Liver (tissue), 8 donors: ENCODE measurements at regions not wholly inside any gene's neighbourhood (a gene's known extent, or its start where the extent isn't known, plus 50 kb on each side); places are given as distances from the start of the nearest gene placed in this dataset.

Source experiments
- DNase-seq: peaks from one replicate; pipeline ENCODE4 v3.0.0-alpha.2; 2017; ENCODE audit warnings: low spot score
- H3K27ac ChIP-seq, 2 donors: one replicate each; pipeline ENCODE4 v1.7.0; 2013; ENCODE audit warnings: inconsistent platforms in 2 of 2, low read length in 2 of 2, control low read depth in 1 of 2, low read depth in 1 of 2, mild to moderate bottlenecking in 1 of 2
- H3K27me3 ChIP-seq, 4 donors: one replicate each; pipeline versions ENCODE4 v1.6.1 to v1.7.0; 2013; ENCODE audit warnings: low read length in 3 of 4, inconsistent platforms in 1 of 4, mild to moderate bottlenecking in 1 of 4, moderate library complexity in 1 of 4; ENCODE audit not compliant: control insufficient read depth in 4 of 4, insufficient read depth in 4 of 4
- H3K36me3 ChIP-seq, 4 donors: one replicate each; pipeline versions ENCODE4 v1.6.1 to v1.7.0; 2013; ENCODE audit warnings: low read length in 3 of 4, mild to moderate bottlenecking in 3 of 4, low read depth in 1 of 4, moderate library complexity in 1 of 4; ENCODE audit not compliant: control insufficient read depth in 4 of 4, insufficient read depth in 3 of 4
- H3K4me1 ChIP-seq, 4 donors: one replicate each; pipeline versions ENCODE4 v1.6.1 to v1.7.0; 2013; ENCODE audit warnings: low read length in 3 of 4, mild to moderate bottlenecking in 3 of 4, moderate library complexity in 1 of 4; ENCODE audit not compliant: control insufficient read depth in 4 of 4, insufficient read depth in 4 of 4
- H3K4me3 ChIP-seq, 3 donors: one replicate each; pipeline versions ENCODE4 v1.6.1 to v1.7.0; 2013; ENCODE audit warnings: low read length in 3 of 3, control low read depth in 1 of 3, low read depth in 1 of 3, mild to moderate bottlenecking in 1 of 3
- H3K9ac ChIP-seq, 2 donors: one replicate each; pipeline ENCODE4 v1.7.0; 2013; ENCODE audit warnings: low read length in 2 of 2, mild to moderate bottlenecking in 2 of 2, moderate library complexity in 2 of 2, control low read depth in 1 of 2, low read depth in 1 of 2
- H3K9me3 ChIP-seq, 4 donors: one replicate each; pipeline versions ENCODE4 v1.6.1 to v1.7.0; 2013; ENCODE audit warnings: low read length in 3 of 4; ENCODE audit not compliant: control insufficient read depth in 4 of 4
- ATF3 ChIP-seq: IDR thresholded peaks from 2 replicates; pipeline ENCODE4 v1.6.1; 2016; ENCODE audit warnings: antibody characterized with exemption
- EGR1 ChIP-seq, 2 donors: IDR thresholded peaks; 2 replicates each; pipeline ENCODE4 v1.6.1; 2016 to 2018; ENCODE audit warnings: antibody characterized with exemption in 2 of 2, low read depth in 2 of 2
- FOXA1 ChIP-seq: IDR thresholded peaks from 2 replicates; pipeline ENCODE4 v1.6.1; 2016; ENCODE audit warnings: antibody characterized with exemption
- FOXA2 ChIP-seq: IDR thresholded peaks from 2 replicates; pipeline ENCODE4 v1.6.1; 2016; ENCODE audit warnings: antibody characterized with exemption
- GABPA ChIP-seq, 2 donors: IDR thresholded peaks in 1 of 2; conservative IDR thresholded peaks in 1 of 2; 2 replicates each; pipeline ENCODE4 v1.6.1; 2016; ENCODE audit warnings: antibody characterized with exemption in 2 of 2, mild to moderate bottlenecking in 1 of 2, moderate library complexity in 1 of 2
- HNF4A ChIP-seq, 2 donors: conservative IDR thresholded peaks; 2 replicates each; pipeline ENCODE4 v1.6.1; 2016; ENCODE audit warnings: antibody characterized with exemption in 2 of 2, mild to moderate bottlenecking in 2 of 2
- JUND ChIP-seq, 2 donors: IDR thresholded peaks; 2 replicates each; pipeline ENCODE4 v1.6.1; 2016; ENCODE audit warnings: antibody characterized with exemption in 2 of 2
- MAX ChIP-seq: IDR thresholded peaks from 2 replicates; pipeline ENCODE4 v1.6.1; 2016; ENCODE audit warnings: antibody characterized with exemption
- NR2F2 ChIP-seq: IDR thresholded peaks from 2 replicates; pipeline ENCODE4 v1.6.1; 2016; ENCODE audit warnings: antibody characterized with exemption
- RAD21 ChIP-seq, 2 donors: IDR thresholded peaks; 2 replicates each; pipeline ENCODE4 v1.6.1; 2016; ENCODE audit warnings: antibody characterized with exemption in 2 of 2, mild to moderate bottlenecking in 2 of 2
- REST ChIP-seq: IDR thresholded peaks from 2 replicates; pipeline ENCODE4 v1.6.1; 2016; ENCODE audit warnings: antibody characterized with exemption, mild to moderate bottlenecking
- RXRA ChIP-seq, 2 donors: IDR thresholded peaks; 2 replicates each; pipeline ENCODE4 v1.6.1; 2017 to 2018; ENCODE audit warnings: antibody characterized with exemption in 2 of 2, mild to moderate bottlenecking in 1 of 2
- SP1 ChIP-seq: IDR thresholded peaks from 2 replicates; pipeline ENCODE4 v1.6.1; 2018; ENCODE audit warnings: antibody characterized with exemption, mild to moderate bottlenecking
- TAF1 ChIP-seq: conservative IDR thresholded peaks from 2 replicates; pipeline ENCODE4 v1.6.1; 2016; ENCODE audit warnings: antibody characterized with exemption, mild to moderate bottlenecking
- YY1 ChIP-seq: IDR thresholded peaks from 2 replicates; pipeline ENCODE4 v1.6.1; 2016; ENCODE audit warnings: antibody characterized with exemption, mild to moderate bottlenecking
- WGBS: extraction: QIAGEN DNeasy Blood & Tissue Kit; methylation state at CpG from one replicate; pipeline ENCODE4 v1.1.7; 2013; 5-methylcytosine and 5-hydroxymethylcytosine counted together
- TF ChIP-seq, protein P1 (sequence below): IDR thresholded peaks from 2 replicates; pipeline ENCODE4 v1.6.1; 2016; ENCODE audit warnings: antibody characterized with exemption
- TF ChIP-seq, protein P2 (sequence below): fragments of 150-350 bp; IDR thresholded peaks from 2 replicates; pipeline ENCODE4 v1.5.1; 2017; ENCODE audit warnings: improper control_type of control experiment, low read depth, low read length; ENCODE audit not compliant: missing input control
- donor health status: healthy.
- donor health status: healthy.
- donor health status: healthy.
- donor health status: healthy.
- donor health status: healthy.

DNA sequence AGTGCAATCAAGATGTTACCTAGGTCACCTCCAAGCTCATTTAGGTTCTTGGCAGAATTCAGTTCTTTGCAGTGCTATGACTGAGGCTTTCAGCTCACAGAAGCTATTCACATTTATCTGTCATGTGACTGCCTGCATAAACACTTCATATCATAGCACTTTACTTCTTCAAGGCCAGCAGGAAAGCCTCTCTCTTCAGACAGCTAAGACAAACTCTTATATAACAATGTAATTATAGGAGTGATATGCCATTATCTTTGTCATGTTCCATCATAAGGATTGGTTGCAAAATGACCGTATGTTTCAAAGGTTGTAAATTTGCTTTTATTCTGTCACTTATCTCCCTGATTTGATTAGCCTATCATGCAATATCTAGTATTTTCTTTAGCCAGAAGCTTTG lies 78.8 kb upstream of the TMEM196 start:
- H3K27me3 ChIP-seq, result no peaks in the 10 kb centered on the region
- DNase-seq, result no peak
- no peak overlapping the region for H3K27ac ChIP-seq
- no peaks in the 10 kb centered on the region for H3K36me3 ChIP-seq
- 70% methylated on average over 1 of the region's 1 CpG for WGBS
- H3K9ac ChIP-seq, result no peak overlapping the region
- H3K4me3 ChIP-seq, result no peak overlapping the region
- no peak for TF ChIP-seq REST
- H3K9me3 ChIP-seq, result no peaks in the 10 kb centered on the region
- no peaks in the 10 kb centered on the region for H3K4me1 ChIP-seq

DNA sequence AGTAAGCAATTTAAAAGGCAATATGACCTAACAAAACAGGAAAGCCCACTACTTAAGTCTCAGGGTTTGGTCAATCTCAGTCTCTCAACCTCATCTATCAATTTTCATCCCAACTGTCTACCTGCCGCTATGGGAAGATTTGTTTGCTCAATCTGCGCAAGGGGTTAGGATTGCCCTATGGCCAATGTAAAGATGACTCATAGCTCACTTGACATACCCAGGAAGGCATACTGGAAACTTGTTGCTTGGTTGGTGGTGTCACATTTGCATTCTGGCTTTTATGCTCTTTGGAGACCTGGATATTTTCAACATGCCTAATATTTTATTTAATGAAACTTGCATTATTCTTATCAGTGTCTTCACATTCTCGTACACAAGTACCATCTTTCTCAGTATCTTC lies 78.1 kb upstream of the TMEM196 start:
- no peak for DNase-seq
- H3K9me3 ChIP-seq, result no peaks in the 10 kb centered on the region
- H3K9ac ChIP-seq, result no peak overlapping the region
- no peaks in the 10 kb centered on the region for H3K4me1 ChIP-seq
- 79% methylated on average over 3 of the region's 3 CpGs for WGBS
- no peaks in the 10 kb centered on the region for H3K36me3 ChIP-seq
- H3K27ac ChIP-seq, result no peak overlapping the region
- no peak overlapping the region for H3K4me3 ChIP-seq
- no peaks in the 10 kb centered on the region for H3K27me3 ChIP-seq
- TF ChIP-seq ATF3, result no peak

GRCh38 chr7:19834566-19834965 lies 61.1 kb upstream of the TMEM196 start:
- Histone ChIP-seq H3K4me1 (no peaks in the 10 kb centered on the region), H3K36me3 (no peaks in the 10 kb centered on the region), H3K4me3 (no peak overlapping the region), H3K27ac (no peak overlapping the region), H3K27me3 (no peaks in the 10 kb centered on the region), H3K9me3 (no peaks in the 10 kb centered on the region), H3K9ac (no peak overlapping the region)
- DNase-seq, result no peak
- 54% methylated on average over 2 of the region's 2 CpGs for WGBS
- TF ChIP-seq REST (no peak), MAX (no peak), RAD21 (IDR thresholded peaks at IDR 0.05) (no peak), HNF4A (conservative IDR thresholded peaks at IDR 0.05) (no peak), RXRA (IDR thresholded peaks at IDR 0.05) (no peak), SP1 (no peak), EGR1 (IDR thresholded peaks at IDR 0.05; ENCODE audit: low read depth in 2 of 2) (no peak), ATF3 (no peak), JUND (IDR thresholded peaks at IDR 0.05) (no peak), TAF1 (no peak), FOXA2 (no peak), YY1 (no peak), GABPA (IDR thresholded peaks at IDR 0.05 in 1 of 2, conservative IDR thresholded peaks at IDR 0.05 in 1 of 2) (no peak), FOXA1 (no peak), NR2F2 (no peak)
- TF ChIP-seq, protein P1, sequence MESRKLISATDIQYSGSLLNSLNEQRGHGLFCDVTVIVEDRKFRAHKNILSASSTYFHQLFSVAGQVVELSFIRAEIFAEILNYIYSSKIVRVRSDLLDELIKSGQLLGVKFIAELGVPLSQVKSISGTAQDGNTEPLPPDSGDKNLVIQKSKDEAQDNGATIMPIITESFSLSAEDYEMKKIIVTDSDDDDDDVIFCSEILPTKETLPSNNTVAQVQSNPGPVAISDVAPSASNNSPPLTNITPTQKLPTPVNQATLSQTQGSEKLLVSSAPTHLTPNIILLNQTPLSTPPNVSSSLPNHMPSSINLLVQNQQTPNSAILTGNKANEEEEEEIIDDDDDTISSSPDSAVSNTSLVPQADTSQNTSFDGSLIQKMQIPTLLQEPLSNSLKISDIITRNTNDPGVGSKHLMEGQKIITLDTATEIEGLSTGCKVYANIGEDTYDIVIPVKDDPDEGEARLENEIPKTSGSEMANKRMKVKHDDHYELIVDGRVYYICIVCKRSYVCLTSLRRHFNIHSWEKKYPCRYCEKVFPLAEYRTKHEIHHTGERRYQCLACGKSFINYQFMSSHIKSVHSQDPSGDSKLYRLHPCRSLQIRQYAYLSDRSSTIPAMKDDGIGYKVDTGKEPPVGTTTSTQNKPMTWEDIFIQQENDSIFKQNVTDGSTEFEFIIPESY, result no peak
- TF ChIP-seq, protein P2, sequence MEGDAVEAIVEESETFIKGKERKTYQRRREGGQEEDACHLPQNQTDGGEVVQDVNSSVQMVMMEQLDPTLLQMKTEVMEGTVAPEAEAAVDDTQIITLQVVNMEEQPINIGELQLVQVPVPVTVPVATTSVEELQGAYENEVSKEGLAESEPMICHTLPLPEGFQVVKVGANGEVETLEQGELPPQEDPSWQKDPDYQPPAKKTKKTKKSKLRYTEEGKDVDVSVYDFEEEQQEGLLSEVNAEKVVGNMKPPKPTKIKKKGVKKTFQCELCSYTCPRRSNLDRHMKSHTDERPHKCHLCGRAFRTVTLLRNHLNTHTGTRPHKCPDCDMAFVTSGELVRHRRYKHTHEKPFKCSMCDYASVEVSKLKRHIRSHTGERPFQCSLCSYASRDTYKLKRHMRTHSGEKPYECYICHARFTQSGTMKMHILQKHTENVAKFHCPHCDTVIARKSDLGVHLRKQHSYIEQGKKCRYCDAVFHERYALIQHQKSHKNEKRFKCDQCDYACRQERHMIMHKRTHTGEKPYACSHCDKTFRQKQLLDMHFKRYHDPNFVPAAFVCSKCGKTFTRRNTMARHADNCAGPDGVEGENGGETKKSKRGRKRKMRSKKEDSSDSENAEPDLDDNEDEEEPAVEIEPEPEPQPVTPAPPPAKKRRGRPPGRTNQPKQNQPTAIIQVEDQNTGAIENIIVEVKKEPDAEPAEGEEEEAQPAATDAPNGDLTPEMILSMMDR, result no peak
